ENCODE measurements at regions not wholly inside any gene's neighbourhood (a gene's known extent, or its start where the extent isn't known, plus 50 kb on each side); places are given as distances from the start of the nearest gene placed in this dataset.

DNA sequence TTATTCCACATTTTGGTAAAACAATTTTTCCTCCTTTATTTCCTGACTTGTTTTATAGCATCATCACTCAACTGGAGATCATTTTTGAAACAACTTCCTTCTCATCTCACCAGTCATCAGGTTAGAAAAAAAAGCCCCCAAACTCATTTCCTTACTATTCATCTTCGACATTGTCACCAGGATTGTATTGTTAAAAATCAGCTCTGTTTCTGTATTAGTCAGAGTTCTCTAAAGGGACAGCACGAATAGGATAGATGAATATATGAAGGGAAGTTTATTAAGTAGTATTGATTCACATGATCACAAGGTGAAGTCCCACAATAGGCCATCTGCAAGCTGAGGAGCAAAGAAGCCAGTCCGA is 392.6 kb downstream of the FUT8 start:
- ChIA-PET POLR2A (no interaction called here), CTCF (interaction anchor here (1.2 to 1.9 kb wide), 3 partner anchors 19 to 392 kb away, joined by 3 to 12 read pairs (median 5); no protein-coding TSS in a partner anchor)
- WGBS (ENCODE audit: low lambda C conversion rate) = 33% methylated on average over 3 of the region's 3 CpGs

DNA sequence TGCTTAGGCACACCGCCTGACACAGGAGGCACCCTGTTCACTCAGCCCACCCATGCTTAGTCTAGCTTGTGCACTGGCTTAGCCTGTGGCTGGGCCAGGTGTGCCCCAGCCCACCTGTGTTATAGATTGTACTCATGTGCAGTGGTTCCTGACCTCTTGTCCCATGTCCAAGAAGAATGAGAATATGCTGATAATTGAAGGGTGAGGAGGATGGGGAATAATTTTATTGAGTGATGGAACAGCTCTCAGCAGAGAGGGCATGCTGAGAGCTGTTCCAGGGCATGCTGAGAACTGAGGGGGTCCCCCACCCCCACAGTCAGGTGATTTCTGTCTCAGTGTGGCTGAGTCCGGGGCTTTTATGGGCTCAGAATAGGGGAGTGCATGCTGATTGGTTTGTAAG is 395.9 kb downstream of the FUT8 start:
- Histone ChIP-seq H3K79me2 (ENCODE audit: insufficient read depth) (no peaks in the 10 kb centered on the region), H3K9me2 (no peaks in the 10 kb centered on the region), H3K4me3 (ENCODE audit: low read depth in 2 of 2, low read length in 1 of 2) (no peak overlapping the region), H2AFZ (ENCODE audit: low read depth) (no peak overlapping the region), H3K27ac (ENCODE audit: low read depth in 2 of 2, low read length in 1 of 2) (no peak overlapping the region), H3K9me3 (no peaks in the 10 kb centered on the region; the same call in 1 of the 2 replicates), H3K4me1 (ENCODE audit: control insufficient read depth in 1 of 2, insufficient read depth in 2 of 2, low read depth in 1 of 2, low read length in 1 of 2) (no peaks in the 10 kb centered on the region), H3K27me3 (ENCODE audit: insufficient read depth) (no peaks in the 10 kb centered on the region), H3F3A (replicated peaks; ENCODE audit: insufficient read depth) (no peaks in the 10 kb centered on the region), H4K20me1 (ENCODE audit: insufficient read depth) (no peaks in the 10 kb centered on the region), H3K9ac (no peak overlapping the region), H3K4me2 (no peak overlapping the region), H3K36me3 (replicated peaks in 1 of 2; ENCODE audit: control insufficient read depth in 1 of 2, insufficient read depth in 2 of 2, low read length in 1 of 2) (no peaks in the 10 kb centered on the region)
- ChIA-PET POLR2A (no interaction called here), CTCF (interaction anchor here (0.9 to 4.4 kb wide), 4 partner anchors 16 to 395 kb away, joined by 3 to 30 read pairs (median 6); no protein-coding TSS in a partner anchor)
- 36% methylated on average over 2 of the region's 2 CpGs for WGBS (ENCODE audit: low lambda C conversion rate)
- TF ChIP-seq FOSL2 (IDR thresholded peaks at IDR 0.05; ENCODE audit: borderline replicate concordance, low read depth) = no peak
- TF ChIP-seq CTCF (IDR thresholded peaks at IDR 0.05) = no peak
- TF ChIP-seq CHD2 (IDR thresholded peaks at IDR 0.05; ENCODE audit: low read length, partially characterized antibody) = no peak
- no peak for TF ChIP-seq GATA2 (CRISPR knock-in tag; IDR thresholded peaks at IDR 0.05)
- no peak for TF ChIP-seq RXRA (IDR thresholded peaks at IDR 0.05; ENCODE audit: borderline replicate concordance, low read depth)
- no peak for DNase-seq

More for the DNA sequence above, 392.6 kb downstream of the FUT8 start:
- no peak for DNase-seq
- no peak overlapping the region for H3K4me3 ChIP-seq (ENCODE audit: low read depth in 2 of 2, low read length in 1 of 2)
- H3F3A ChIP-seq (replicated peaks; ENCODE audit: insufficient read depth) = no peaks in the 10 kb centered on the region
- H3K9me3 ChIP-seq = no peaks in the 10 kb centered on the region; the same call in 1 of the 2 replicates
- TF ChIP-seq, protein P1, sequence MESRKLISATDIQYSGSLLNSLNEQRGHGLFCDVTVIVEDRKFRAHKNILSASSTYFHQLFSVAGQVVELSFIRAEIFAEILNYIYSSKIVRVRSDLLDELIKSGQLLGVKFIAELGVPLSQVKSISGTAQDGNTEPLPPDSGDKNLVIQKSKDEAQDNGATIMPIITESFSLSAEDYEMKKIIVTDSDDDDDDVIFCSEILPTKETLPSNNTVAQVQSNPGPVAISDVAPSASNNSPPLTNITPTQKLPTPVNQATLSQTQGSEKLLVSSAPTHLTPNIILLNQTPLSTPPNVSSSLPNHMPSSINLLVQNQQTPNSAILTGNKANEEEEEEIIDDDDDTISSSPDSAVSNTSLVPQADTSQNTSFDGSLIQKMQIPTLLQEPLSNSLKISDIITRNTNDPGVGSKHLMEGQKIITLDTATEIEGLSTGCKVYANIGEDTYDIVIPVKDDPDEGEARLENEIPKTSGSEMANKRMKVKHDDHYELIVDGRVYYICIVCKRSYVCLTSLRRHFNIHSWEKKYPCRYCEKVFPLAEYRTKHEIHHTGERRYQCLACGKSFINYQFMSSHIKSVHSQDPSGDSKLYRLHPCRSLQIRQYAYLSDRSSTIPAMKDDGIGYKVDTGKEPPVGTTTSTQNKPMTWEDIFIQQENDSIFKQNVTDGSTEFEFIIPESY (IDR thresholded peaks at IDR 0.05; ENCODE audit: borderline replicate concordance, low read depth) = no peak
- TF ChIP-seq RXRA (IDR thresholded peaks at IDR 0.05; ENCODE audit: borderline replicate concordance, low read depth) (no peak), FOXM1 (IDR thresholded peaks at IDR 0.05; ENCODE audit: low read depth) (no peak)
- no peak overlapping the region for H2AFZ ChIP-seq (ENCODE audit: low read depth)
- H3K9ac ChIP-seq = no peak overlapping the region
- no peaks in the 10 kb centered on the region for H3K9me2 ChIP-seq
- no peaks in the 10 kb centered on the region for H3K27me3 ChIP-seq (ENCODE audit: insufficient read depth)
- no peaks in the 10 kb centered on the region for H4K20me1 ChIP-seq (ENCODE audit: insufficient read depth)
- peaks cover 0 to 9% of the 10 kb centered on the region in 2 experiments; a peak in 1 of 4 replicates for H3K4me1 ChIP-seq (ENCODE audit: control insufficient read depth in 1 of 2, insufficient read depth in 2 of 2, low read depth in 1 of 2, low read length in 1 of 2)
- H3K27ac ChIP-seq (ENCODE audit: low read depth in 2 of 2, low read length in 1 of 2) = no peak overlapping the region
- H3K4me2 ChIP-seq = no peak overlapping the region
- no peaks in the 10 kb centered on the region for H3K36me3 ChIP-seq (replicated peaks in 1 of 2; ENCODE audit: control insufficient read depth in 1 of 2, insufficient read depth in 2 of 2, low read length in 1 of 2)
- no peaks in the 10 kb centered on the region for H3K79me2 ChIP-seq (ENCODE audit: insufficient read depth)

Data from SK-N-SH (cell line).